ENCODE measurements at regions not wholly inside any gene's neighbourhood (a gene's known extent, or its start where the extent isn't known, plus 50 kb on each side); places are given as distances from the start of the nearest gene placed in this dataset.

- no peak for TF ChIP-seq CTCF (conservative IDR thresholded peaks at IDR 0.05; ENCODE audit: low read depth in 2 of 2)
- no peak for TF ChIP-seq EZH2phosphoT487 (IDR thresholded peaks at IDR 0.05; ENCODE audit: unreplicated experiment)
- no peak for TF ChIP-seq ZNF114 (CRISPR knock-in tag; IDR thresholded peaks at IDR 0.05)
- TF ChIP-seq POLR2AphosphoS5 (IDR thresholded peaks at IDR 0.05; ENCODE audit: low read depth): no peak
- no peak for TF ChIP-seq NANOG (IDR thresholded peaks at IDR 0.05; ENCODE audit: borderline replicate concordance)
- no peak for TF ChIP-seq REST (IDR thresholded peaks at IDR 0.05; ENCODE audit: unreplicated experiment)
- TF ChIP-seq EZH2 (IDR thresholded peaks at IDR 0.05; ENCODE audit: low read depth, unreplicated experiment): no peak
- no peak for TF ChIP-seq CREB1 (CRISPR knock-in tag; IDR thresholded peaks at IDR 0.05; ENCODE audit: low read depth)
- TF ChIP-seq ETS1 (IDR thresholded peaks at IDR 0.05): no peak
- TF ChIP-seq JUNB (IDR thresholded peaks at IDR 0.05; ENCODE audit: unreplicated experiment): no peak
These were observed 55.1 kb upstream of the ITGB8 start for GRCh38 chr7:20275637-20276036.
